Retinal pigment epithelial cell (primary cell): ENCODE measurements at regions not wholly inside any gene's neighbourhood (a gene's known extent, or its start where the extent isn't known, plus 50 kb on each side); places are given as distances from the start of the nearest gene placed in this dataset.
"Not testable (repeated sequence)": the region's sequence is repeated elsewhere in the genome, so short reads cannot be mapped to it uniquely, and the experiment has no call there.

ENCODE experiments used
- DNase-seq: peaks from one replicate; pipeline ENCODE4 v3.0.0-alpha.2; 2010; ENCODE audit warnings: low read depth
- H3K4me3 ChIP-seq: 2 replicates; pipeline ENCODE4 v1.5.1; 2011; ENCODE audit warnings: mild to moderate bottlenecking, low read length, control low read depth, moderate library complexity
- CTCF ChIP-seq: conservative IDR thresholded peaks from 2 replicates; pipeline ENCODE4 v1.5.1; 2011; ENCODE audit warnings: low read depth, low read length, control low read depth, inconsistent platforms

- DNase-seq, result no peak
- no peak for TF ChIP-seq CTCF
- no peak overlapping the region for H3K4me3 ChIP-seq
Measured at GRCh38 chr1:197995408-197996258, 78.5 kb downstream of the LHX9 start.

DNA sequence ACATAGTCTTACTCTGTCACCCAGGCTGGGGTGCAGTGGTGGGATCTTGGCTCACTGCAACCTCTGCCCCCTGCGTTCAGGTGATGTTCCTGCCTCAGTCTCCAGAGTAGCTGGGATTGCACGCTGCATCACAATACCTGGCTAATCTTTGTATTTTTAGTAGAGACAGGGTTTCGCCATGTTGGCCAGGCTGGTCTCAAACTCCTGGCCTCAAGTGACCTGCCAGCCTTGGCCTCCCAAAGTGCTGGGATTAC is 79.0 kb downstream of the LHX9 start:
- not testable (repeated sequence) for DNase-seq, H3K4me3 ChIP-seq

DNA sequence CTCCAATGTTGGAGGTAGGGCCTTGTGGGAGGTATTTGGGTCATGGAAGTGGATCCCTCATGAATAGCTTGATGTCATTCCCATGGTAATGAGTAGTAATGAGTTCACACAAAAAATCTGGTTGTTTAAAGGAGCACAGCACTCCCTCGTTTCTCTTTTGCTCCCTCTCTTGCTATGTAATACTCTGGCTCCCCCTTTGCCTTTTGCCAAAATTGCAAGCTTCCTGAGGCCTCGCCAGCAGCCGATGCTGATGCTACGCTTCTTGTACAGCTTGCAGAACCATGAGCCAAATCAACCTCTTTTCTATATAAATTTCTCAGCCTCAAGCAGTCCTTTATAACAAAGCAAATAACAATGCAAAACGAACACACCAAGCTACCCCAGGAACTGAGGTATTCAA is 80.9 kb downstream of the LHX9 start:
- DNase-seq, result no peak
- TF ChIP-seq CTCF, result no peak
- H3K4me3 ChIP-seq, result no peak overlapping the region

- no peak overlapping the region for H3K4me3 ChIP-seq
- TF ChIP-seq CTCF, result no peak
- no peak for DNase-seq
Measured at GRCh38 chr1:198001776-198002408, 84.7 kb downstream of the LHX9 start.

DNA sequence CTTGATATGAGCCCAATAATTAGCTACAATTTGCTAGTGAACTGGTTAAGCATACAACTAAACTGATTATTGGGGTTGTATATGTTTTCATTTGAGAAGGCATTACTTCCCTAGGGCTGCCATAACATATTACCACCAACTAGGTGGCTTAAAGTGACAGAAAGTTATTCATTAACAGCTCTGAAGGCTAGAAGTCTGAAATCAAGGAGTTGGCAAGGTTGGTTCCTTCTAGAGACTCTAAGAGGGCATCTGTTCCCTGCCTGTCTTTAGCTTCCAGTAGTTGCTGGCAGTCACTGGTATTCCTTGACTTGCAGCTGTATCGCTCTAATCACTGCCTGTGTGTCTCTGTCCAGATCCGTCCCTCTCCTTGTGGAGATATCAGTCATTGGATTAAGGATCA is 86.3 kb downstream of the LHX9 start:
- no peak overlapping the region for H3K4me3 ChIP-seq
- no peak for DNase-seq
- TF ChIP-seq CTCF, result no peak

DNA sequence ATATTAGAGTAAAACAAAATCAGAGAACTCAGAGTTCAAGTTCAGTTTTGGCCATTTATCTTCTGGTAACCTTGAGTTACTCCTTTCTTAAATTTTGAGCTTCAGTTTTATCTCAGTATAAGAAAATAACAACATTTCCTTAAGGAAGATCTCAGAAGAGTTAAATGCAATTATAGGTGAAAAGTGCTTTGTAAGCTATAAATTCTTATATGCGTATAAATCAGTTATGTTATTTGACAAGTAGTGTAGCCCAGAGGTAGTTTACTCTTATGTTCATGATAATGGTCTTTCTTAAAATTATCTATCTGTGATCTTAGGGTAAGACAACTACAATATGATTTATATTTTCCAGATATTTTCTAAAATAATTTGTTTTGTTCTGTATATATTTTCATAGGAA is 89.8 kb downstream of the LHX9 start:
- H3K4me3 ChIP-seq, result no peak overlapping the region
- TF ChIP-seq CTCF, result no peak
- DNase-seq, result no peak

- no peak overlapping the region for H3K4me3 ChIP-seq
- DNase-seq, result peak; percentile 20
- no peak for TF ChIP-seq CTCF
Measured at GRCh38 chr1:198007687-198008607, 90.8 kb downstream of the LHX9 start.
